Panc1 (cell line): ENCODE measurements at regions not wholly inside any gene's neighbourhood (a gene's known extent, or its start where the extent isn't known, plus 50 kb on each side); places are given as distances from the start of the nearest gene placed in this dataset.

Experiments
- CTCF ChIP-seq: fragments of 450-650 bp; IDR thresholded peaks from 2 replicates; pipeline ENCODE4 v1.5.1; 2017; ENCODE audit warnings: mild to moderate bottlenecking
- POLR2AphosphoS5 ChIP-seq: IDR thresholded peaks from 2 replicates; pipeline ENCODE4 v1.6.1; 2012; ENCODE audit warnings: mild to moderate bottlenecking, low read depth, low read length, moderate library complexity
- REST ChIP-seq, 2 experiments: IDR thresholded peaks; 2 replicates each; pipeline ENCODE4 v1.6.1; 2011 to 2012; ENCODE audit warnings: low read depth in 2 of 2, control low read depth in 1 of 2, low read length in 1 of 2, mild to moderate bottlenecking in 1 of 2, moderate library complexity in 1 of 2; ENCODE audit not compliant: insufficient read depth in 1 of 2

GRCh38 chr2:163799807-163800206 is 64.0 kb upstream of the FIGN start:
- TF ChIP-seq POLR2AphosphoS5 (no peak), CTCF (no peak), REST (IDR thresholded peaks at IDR 0.05; ENCODE audit: insufficient read depth in 1 of 2, low read depth in 2 of 2, low read length in 1 of 2) (no peak)
